ENCODE measurements at regions not wholly inside any gene's neighbourhood (a gene's known extent, or its start where the extent isn't known, plus 50 kb on each side); places are given as distances from the start of the nearest gene placed in this dataset.

DNA sequence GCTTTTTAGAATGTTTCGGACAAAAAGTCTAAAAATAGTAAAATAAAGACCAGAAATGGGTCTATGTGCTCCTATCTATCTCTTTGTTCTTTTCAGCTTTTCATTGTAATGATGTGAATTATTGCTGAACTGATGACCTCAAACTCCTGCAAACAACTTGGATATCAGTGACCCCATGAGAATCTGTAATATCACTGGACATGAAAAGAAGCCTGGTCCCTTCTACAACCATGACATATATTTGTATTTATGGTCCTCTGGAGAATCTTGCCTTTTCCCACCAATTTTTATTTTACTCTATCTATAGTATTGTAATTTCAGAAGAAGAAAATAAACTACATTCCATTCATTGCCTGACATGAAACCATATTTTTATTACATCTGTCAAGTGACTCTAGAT is 740.7 kb upstream of the CA10 start:
- TF ChIP-seq, protein P1, sequence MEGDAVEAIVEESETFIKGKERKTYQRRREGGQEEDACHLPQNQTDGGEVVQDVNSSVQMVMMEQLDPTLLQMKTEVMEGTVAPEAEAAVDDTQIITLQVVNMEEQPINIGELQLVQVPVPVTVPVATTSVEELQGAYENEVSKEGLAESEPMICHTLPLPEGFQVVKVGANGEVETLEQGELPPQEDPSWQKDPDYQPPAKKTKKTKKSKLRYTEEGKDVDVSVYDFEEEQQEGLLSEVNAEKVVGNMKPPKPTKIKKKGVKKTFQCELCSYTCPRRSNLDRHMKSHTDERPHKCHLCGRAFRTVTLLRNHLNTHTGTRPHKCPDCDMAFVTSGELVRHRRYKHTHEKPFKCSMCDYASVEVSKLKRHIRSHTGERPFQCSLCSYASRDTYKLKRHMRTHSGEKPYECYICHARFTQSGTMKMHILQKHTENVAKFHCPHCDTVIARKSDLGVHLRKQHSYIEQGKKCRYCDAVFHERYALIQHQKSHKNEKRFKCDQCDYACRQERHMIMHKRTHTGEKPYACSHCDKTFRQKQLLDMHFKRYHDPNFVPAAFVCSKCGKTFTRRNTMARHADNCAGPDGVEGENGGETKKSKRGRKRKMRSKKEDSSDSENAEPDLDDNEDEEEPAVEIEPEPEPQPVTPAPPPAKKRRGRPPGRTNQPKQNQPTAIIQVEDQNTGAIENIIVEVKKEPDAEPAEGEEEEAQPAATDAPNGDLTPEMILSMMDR (IDR thresholded peaks at IDR 0.05), result no peak
- TF ChIP-seq POLR2A (IDR thresholded peaks at IDR 0.05), result no peak
